IMR-90 (cell line): ENCODE measurements at regions not wholly inside any gene's neighbourhood (a gene's known extent, or its start where the extent isn't known, plus 50 kb on each side); places are given as distances from the start of the nearest gene placed in this dataset.

Source experiments
- ATAC-seq: fragments of 200-7000 bp; cut with Tn5 transposase; 2 replicates; pipeline ENCODE4 v1.9.1; 2020; ENCODE audit warnings: low read depth, mild to moderate bottlenecking, moderate library complexity
- BruUV-seq: library from RNA; stranded (reverse); fragments of 400-500 nt; replicated peaks from 2 replicates; lab custom pipeline; 2021; lab: Mats Ljungman, UMichigan
- CTCF ChIA-PET: fragments of 300-600 bp; formaldehyde crosslinking; extraction: SDS; loops from one replicate; lab custom pipeline; 2021; ENCODE audit warnings: antibody characterized with exemption; lab: Yijun Ruan, JAX
- POLR2A ChIA-PET: fragments of 300-600 bp; sonication (Branson Sonifier 250); formaldehyde crosslinking; loops from one replicate; lab custom pipeline; 2022; ENCODE audit warnings: antibody characterized with exemption; ENCODE audit not compliant: unreplicated experiment; lab: Charles Lee
- DNase-seq: peaks from one replicate; pipeline ENCODE4 v3.0.0; 2013
- H2AFZ ChIP-seq: replicated peaks from 2 replicates; pipeline ENCODE3; 2013; ENCODE audit warnings: low read length, mild to moderate bottlenecking; ENCODE audit not compliant: poor library complexity
- H2AK5ac ChIP-seq: 2 replicates; pipeline ENCODE4 v1.6.1; 2013; ENCODE audit warnings: low read depth, low read length, inconsistent platforms
- H2AK9ac ChIP-seq: replicated peaks from 2 replicates; pipeline ENCODE3; 2013; ENCODE audit warnings: mild to moderate bottlenecking, low read depth, low read length, moderate library complexity; ENCODE audit not compliant: poor library complexity
- H2BK120ac ChIP-seq: 2 replicates; pipeline ENCODE4 v1.6.1; 2013; ENCODE audit warnings: low read depth, low read length, inconsistent platforms
- H2BK15ac ChIP-seq: 3 replicates; pipeline ENCODE4 v1.6.1; 2013; ENCODE audit warnings: low read depth, low read length, inconsistent platforms
- H2BK20ac ChIP-seq: 2 replicates; pipeline ENCODE4 v1.6.1; 2013; ENCODE audit warnings: low read depth, mild to moderate bottlenecking, inconsistent platforms, low read length, moderate library complexity
- H2BK5ac ChIP-seq: 2 replicates; pipeline ENCODE4 v1.6.1; 2013; ENCODE audit warnings: mild to moderate bottlenecking, low read depth, low read length, inconsistent platforms; ENCODE audit not compliant: poor library complexity, severe bottlenecking
- H3K14ac ChIP-seq: replicated peaks from 2 replicates; pipeline ENCODE4 v1.6.1; 2013; ENCODE audit warnings: low read depth, low read length, inconsistent platforms
- H3K18ac ChIP-seq: 2 replicates; pipeline ENCODE4 v1.6.1; 2013; ENCODE audit warnings: low read depth, low read length, control low read depth
- H3K23ac ChIP-seq: 2 replicates; pipeline ENCODE4 v1.6.1; 2013; ENCODE audit warnings: low read depth, low read length, inconsistent platforms
- H3K27ac ChIP-seq: 2 replicates; pipeline ENCODE4 v1.5.1; 2013; ENCODE audit warnings: mild to moderate bottlenecking, control low read depth, low read length; ENCODE audit not compliant: insufficient read depth
- H3K27me3 ChIP-seq: 2 replicates; pipeline ENCODE4 v1.6.1; 2013; ENCODE audit warnings: low read length; ENCODE audit not compliant: control insufficient read depth, insufficient read depth
- H3K36me3 ChIP-seq: 2 replicates; pipeline ENCODE4 v1.6.1; 2013; ENCODE audit warnings: low read length, mixed read lengths; ENCODE audit not compliant: control insufficient read depth, insufficient read depth
- H3K4ac ChIP-seq: 2 replicates; pipeline ENCODE4 v1.6.1; 2013; ENCODE audit warnings: low read depth, low read length, inconsistent platforms
- H3K4me1 ChIP-seq: 2 replicates; pipeline ENCODE4 v1.6.1; 2013; ENCODE audit warnings: low read length, mixed read lengths; ENCODE audit not compliant: control insufficient read depth, insufficient read depth
- H3K4me2 ChIP-seq: 2 replicates; pipeline ENCODE4 v1.6.1; 2013; ENCODE audit warnings: low read depth, mild to moderate bottlenecking, control low read depth, low read length, moderate library complexity
- H3K4me3 ChIP-seq: 2 replicates; pipeline ENCODE4 v1.5.1; 2013; ENCODE audit warnings: low read depth, mild to moderate bottlenecking, control low read depth, low read length, moderate library complexity; ENCODE audit not compliant: insufficient read depth
- H3K56ac ChIP-seq: 2 replicates; pipeline ENCODE4 v1.6.1; 2013; ENCODE audit warnings: low read length, inconsistent platforms; ENCODE audit not compliant: insufficient read depth; ENCODE audit errors: extremely low read depth
- H3K79me1 ChIP-seq, 2 experiments: 2 replicates each; pipeline ENCODE4 v1.6.1; 2013; ENCODE audit warnings: low read length in 2 of 2, inconsistent platforms in 1 of 2, low read depth in 1 of 2
- H3K9ac ChIP-seq: 2 replicates; pipeline ENCODE4 v1.6.1; 2013; ENCODE audit warnings: low read depth, low read length, control low read depth
- H3K9me1 ChIP-seq: 2 replicates; pipeline ENCODE4 v1.6.1; 2013; ENCODE audit warnings: low read length, inconsistent platforms; ENCODE audit not compliant: insufficient read depth
- H3K9me3 ChIP-seq: 2 replicates; pipeline ENCODE4 v1.6.1; 2013; ENCODE audit warnings: low read length; ENCODE audit not compliant: control insufficient read depth, insufficient read depth
- H4K20me1 ChIP-seq: 2 replicates; pipeline ENCODE4 v1.6.1; 2013; ENCODE audit warnings: low read length, inconsistent platforms; ENCODE audit not compliant: insufficient read depth
- H4K5ac ChIP-seq: 2 replicates; pipeline ENCODE4 v1.6.1; 2013; ENCODE audit warnings: mild to moderate bottlenecking, low read depth, low read length, control low read depth
- H4K8ac ChIP-seq, 2 experiments: 2 replicates each; pipeline ENCODE4 v1.6.1; 2013; ENCODE audit warnings: low read depth in 2 of 2, low read length in 2 of 2, control low read depth in 1 of 2, inconsistent platforms in 1 of 2
- H4K91ac ChIP-seq: 2 replicates; pipeline ENCODE4 v1.6.1; 2013; ENCODE audit warnings: low read depth, low read length, inconsistent platforms; ENCODE audit not compliant: insufficient read depth
- CEBPB ChIP-seq: IDR thresholded peaks from 2 replicates; pipeline ENCODE4 v1.6.1; 2012; ENCODE audit warnings: low read depth, low read length, improper control_type of control experiment
- FOS ChIP-seq: fragments of 150-350 bp; IDR thresholded peaks from 2 replicates; pipeline ENCODE4 v1.6.1; 2016; ENCODE audit warnings: low read depth, low read length
- MAFK ChIP-seq: IDR thresholded peaks from 2 replicates; pipeline ENCODE4 v1.6.1; 2012; ENCODE audit warnings: low read depth, low read length, improper control_type of control experiment
- MAZ ChIP-seq: IDR thresholded peaks from 2 replicates; pipeline ENCODE4 v1.6.1; 2012; ENCODE audit warnings: low read depth, mild to moderate bottlenecking, low read length, improper control_type of control experiment, moderate library complexity, borderline replicate concordance
- MXI1 ChIP-seq: IDR thresholded peaks from 2 replicates; pipeline ENCODE4 v1.6.1; 2012; ENCODE audit warnings: low read depth, mild to moderate bottlenecking, low read length, moderate library complexity, borderline replicate concordance
- POLR2A ChIP-seq: IDR thresholded peaks from 2 replicates; pipeline ENCODE4 v1.6.1; 2012; ENCODE audit warnings: mild to moderate bottlenecking, low read depth, low read length
- dilution Hi-C: fragments of 300-500 bp; cut with HindIII; formaldehyde crosslinking; loops from one replicate; pipeline ENCODE4 v1.14.3; 2018; ENCODE audit warnings: low sequenced_read_pairs; ENCODE audit not compliant: unreplicated experiment
- in situ Hi-C: fragments of 300-500 bp; cut with MboI; formaldehyde crosslinking; loops from 3 replicates; pipeline ENCODE4 v1.14.3; 2019; ENCODE audit warnings: low sequenced_read_pairs, inconsistent platforms, mixed read lengths
- intact Hi-C: fragments of 100-400 bp; cut with micrococcal nuclease; formaldehyde crosslinking; loops from 2 replicates; pipeline ENCODE4 v1.10.0; 2022
- TF ChIP-seq, protein P1 (sequence below): conservative IDR thresholded peaks from 2 replicates; pipeline ENCODE4 v1.5.1; 2012; ENCODE audit warnings: mild to moderate bottlenecking, low read depth, low read length, improper control_type of control experiment
- TF ChIP-seq, protein P2 (sequence below): fragments of 150-350 bp; IDR thresholded peaks from 2 replicates; pipeline ENCODE4 v1.6.1; 2016; ENCODE audit warnings: low read depth, mild to moderate bottlenecking, low read length, moderate library complexity, borderline replicate concordance

DNA sequence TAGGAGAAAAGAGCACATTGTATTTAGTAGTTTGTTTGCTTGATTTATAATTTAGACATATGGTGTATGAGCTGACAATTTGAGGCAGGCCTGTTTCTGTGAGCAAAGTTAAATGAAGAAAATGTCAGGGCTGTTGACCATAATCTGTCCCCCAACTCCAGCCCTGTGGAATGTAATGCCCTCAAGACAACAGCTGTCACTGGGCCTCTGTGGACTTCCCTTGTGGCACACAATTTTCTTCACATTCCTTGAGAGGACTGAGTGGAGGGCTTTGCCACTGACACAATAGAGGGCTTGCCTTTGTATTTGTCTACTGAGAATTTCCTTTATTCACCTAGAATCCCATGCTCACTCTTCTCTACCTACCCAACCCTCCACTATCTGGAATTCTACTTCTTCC lies 141.2 kb upstream of the CD180 start:
- POLR2A ChIA-PET = no interaction called here
- Histone ChIP-seq H3K9ac (no peak overlapping the region), H2AK5ac (no peak overlapping the region), H3K14ac (no peak overlapping the region), H4K5ac (no peak overlapping the region), H2BK15ac (no peak overlapping the region), H4K91ac (no peak overlapping the region), H3K18ac (no peak overlapping the region), H2BK5ac (no peak overlapping the region), H2AFZ (no peak overlapping the region), H4K8ac (no peak overlapping the region), H2BK20ac (no peak overlapping the region), H4K20me1 (no peaks in the 10 kb centered on the region), H2AK9ac (no peak overlapping the region), H3K23ac (no peak overlapping the region), H3K27ac (no peak overlapping the region), H3K4me3 (no peak overlapping the region), H2BK120ac (no peak overlapping the region), H3K27me3 (no peaks in the 10 kb centered on the region; the same call in none of the 2 replicates), H3K4me1 (no peaks in the 10 kb centered on the region), H3K4ac (no peak overlapping the region), H3K9me1 (no peaks in the 10 kb centered on the region), H3K4me2 (no peak overlapping the region), H3K79me1 (no peaks in the 10 kb centered on the region), H3K9me3 (no peaks in the 10 kb centered on the region), H3K56ac (no peak overlapping the region), H3K36me3 (no peaks in the 10 kb centered on the region)
- TF ChIP-seq, protein P1, sequence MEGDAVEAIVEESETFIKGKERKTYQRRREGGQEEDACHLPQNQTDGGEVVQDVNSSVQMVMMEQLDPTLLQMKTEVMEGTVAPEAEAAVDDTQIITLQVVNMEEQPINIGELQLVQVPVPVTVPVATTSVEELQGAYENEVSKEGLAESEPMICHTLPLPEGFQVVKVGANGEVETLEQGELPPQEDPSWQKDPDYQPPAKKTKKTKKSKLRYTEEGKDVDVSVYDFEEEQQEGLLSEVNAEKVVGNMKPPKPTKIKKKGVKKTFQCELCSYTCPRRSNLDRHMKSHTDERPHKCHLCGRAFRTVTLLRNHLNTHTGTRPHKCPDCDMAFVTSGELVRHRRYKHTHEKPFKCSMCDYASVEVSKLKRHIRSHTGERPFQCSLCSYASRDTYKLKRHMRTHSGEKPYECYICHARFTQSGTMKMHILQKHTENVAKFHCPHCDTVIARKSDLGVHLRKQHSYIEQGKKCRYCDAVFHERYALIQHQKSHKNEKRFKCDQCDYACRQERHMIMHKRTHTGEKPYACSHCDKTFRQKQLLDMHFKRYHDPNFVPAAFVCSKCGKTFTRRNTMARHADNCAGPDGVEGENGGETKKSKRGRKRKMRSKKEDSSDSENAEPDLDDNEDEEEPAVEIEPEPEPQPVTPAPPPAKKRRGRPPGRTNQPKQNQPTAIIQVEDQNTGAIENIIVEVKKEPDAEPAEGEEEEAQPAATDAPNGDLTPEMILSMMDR = no peak
- no peak for TF ChIP-seq CEBPB
- no peak for TF ChIP-seq POLR2A
- TF ChIP-seq, protein P2, sequence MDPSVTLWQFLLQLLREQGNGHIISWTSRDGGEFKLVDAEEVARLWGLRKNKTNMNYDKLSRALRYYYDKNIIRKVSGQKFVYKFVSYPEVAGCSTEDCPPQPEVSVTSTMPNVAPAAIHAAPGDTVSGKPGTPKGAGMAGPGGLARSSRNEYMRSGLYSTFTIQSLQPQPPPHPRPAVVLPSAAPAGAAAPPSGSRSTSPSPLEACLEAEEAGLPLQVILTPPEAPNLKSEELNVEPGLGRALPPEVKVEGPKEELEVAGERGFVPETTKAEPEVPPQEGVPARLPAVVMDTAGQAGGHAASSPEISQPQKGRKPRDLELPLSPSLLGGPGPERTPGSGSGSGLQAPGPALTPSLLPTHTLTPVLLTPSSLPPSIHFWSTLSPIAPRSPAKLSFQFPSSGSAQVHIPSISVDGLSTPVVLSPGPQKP = no peak
- no peak for TF ChIP-seq MXI1
- no peak for TF ChIP-seq FOS
- TF ChIP-seq MAFK = no peak
- no peak for TF ChIP-seq MAZ
- in situ Hi-C loops = no loop called here
- no peak for DNase-seq
- BruUV-seq = no TSS peak
- dilution Hi-C loops = no loop called here
- intact Hi-C loops = no loop called here
- CTCF ChIA-PET = no interaction called here
- ATAC-seq = no peak
